ENCODE measurements at regions not wholly inside any gene's neighbourhood (a gene's known extent, or its start where the extent isn't known, plus 50 kb on each side); places are given as distances from the start of the nearest gene placed in this dataset.

GRCh38 chr18:55968550-55968949 lies 380.6 kb upstream of the TCF4 start:
- Mint-ChIP-seq H3K27ac (ENCODE audit: unreplicated experiment) (no peak overlapping the region), H3K36me3 (ENCODE audit: insufficient read depth, unreplicated experiment) (no peaks in the 10 kb centered on the region), H3K4me1 (ENCODE audit: low read depth, unreplicated experiment) (peaks cover 6% of the 10 kb centered on the region), H3K4me3 (ENCODE audit: unreplicated experiment) (no peak overlapping the region), H3K27me3 (ENCODE audit: insufficient read depth, unreplicated experiment) (no peaks in the 10 kb centered on the region), H3K9me3 (ENCODE audit: unreplicated experiment) (no peaks in the 10 kb centered on the region)
- intact Hi-C loops (cut with micrococcal nuclease; ENCODE audit: unreplicated experiment) = no loop called here
- H3K4me1 ChIP-seq = no peaks in the 10 kb centered on the region
- H3K4me3 ChIP-seq (ENCODE audit: low read depth, low read length) = no peak overlapping the region
- H3K36me3 ChIP-seq (ENCODE audit: control insufficient read depth, insufficient read depth, low read length) = no peaks in the 10 kb centered on the region
- H3K9me3 ChIP-seq = no peaks in the 10 kb centered on the region
- BruUV-seq (replicated peaks) = no TSS peak
- TF ChIP-seq CTCF (IDR thresholded peaks at IDR 0.05; ENCODE audit: insufficient read depth in 1 of 2, low read depth in 1 of 2, low read length in 1 of 2, severe bottlenecking in 1 of 2, unreplicated experiment in 1 of 2) = no peak
- no peak for DNase-seq
- ChIA-PET CTCF (no interaction called here), POLR2A (no interaction called here)
- H3K27me3 ChIP-seq (replicated peaks; ENCODE audit: control insufficient read depth, insufficient read depth, low read length) = no peaks in the 10 kb centered on the region

GRCh38 chr18:55967019-55967418 lies 379.0 kb upstream of the TCF4 start:
- BruUV-seq (replicated peaks) = no TSS peak
- intact Hi-C loops (cut with micrococcal nuclease; ENCODE audit: unreplicated experiment) = no loop called here
- no peaks in the 10 kb centered on the region for H3K36me3 Mint-ChIP-seq (ENCODE audit: insufficient read depth, unreplicated experiment)
- ChIA-PET POLR2A (no interaction called here), CTCF (no interaction called here)
- Histone ChIP-seq H3K4me1 (no peaks in the 10 kb centered on the region), H3K9me3 (no peaks in the 10 kb centered on the region), H3K4me3 (ENCODE audit: low read depth, low read length) (no peak overlapping the region), H3K36me3 (ENCODE audit: control insufficient read depth, insufficient read depth, low read length) (no peaks in the 10 kb centered on the region), H3K27me3 (replicated peaks; ENCODE audit: control insufficient read depth, insufficient read depth, low read length) (no peaks in the 10 kb centered on the region)
- no peak overlapping the region for H3K27ac Mint-ChIP-seq (ENCODE audit: unreplicated experiment)
- TF ChIP-seq CTCF (IDR thresholded peaks at IDR 0.05; ENCODE audit: insufficient read depth in 1 of 2, low read depth in 1 of 2, low read length in 1 of 2, severe bottlenecking in 1 of 2, unreplicated experiment in 1 of 2) = no peak
- no peaks in the 10 kb centered on the region for H3K9me3 Mint-ChIP-seq (ENCODE audit: unreplicated experiment)
- H3K27me3 Mint-ChIP-seq (ENCODE audit: insufficient read depth, unreplicated experiment) = no peaks in the 10 kb centered on the region
- DNase-seq = no peak
- H3K4me1 Mint-ChIP-seq (ENCODE audit: low read depth, unreplicated experiment) = peaks cover 6% of the 10 kb centered on the region
- no peak overlapping the region for H3K4me3 Mint-ChIP-seq (ENCODE audit: unreplicated experiment)

- POLR2A ChIA-PET = no interaction called here
- Histone ChIP-seq H3K4me3 (ENCODE audit: low read depth, low read length) (no peak overlapping the region), H3K27me3 (replicated peaks; ENCODE audit: control insufficient read depth, insufficient read depth, low read length) (no peaks in the 10 kb centered on the region), H3K36me3 (ENCODE audit: control insufficient read depth, insufficient read depth, low read length) (no peaks in the 10 kb centered on the region), H3K4me1 (no peaks in the 10 kb centered on the region), H3K9me3 (no peaks in the 10 kb centered on the region)
- Mint-ChIP-seq H3K9me3 (ENCODE audit: unreplicated experiment) (no peaks in the 10 kb centered on the region), H3K36me3 (ENCODE audit: insufficient read depth, unreplicated experiment) (no peaks in the 10 kb centered on the region), H3K4me1 (ENCODE audit: low read depth, unreplicated experiment) (peaks cover 6% of the 10 kb centered on the region), H3K4me3 (ENCODE audit: unreplicated experiment) (no peak overlapping the region), H3K27ac (ENCODE audit: unreplicated experiment) (no peak overlapping the region), H3K27me3 (ENCODE audit: insufficient read depth, unreplicated experiment) (no peaks in the 10 kb centered on the region)
- no TSS peak for BruUV-seq (replicated peaks)
- no peak for DNase-seq
- intact Hi-C loops (cut with micrococcal nuclease; ENCODE audit: unreplicated experiment) = no loop called here
- no peak for TF ChIP-seq CTCF (IDR thresholded peaks at IDR 0.05; ENCODE audit: insufficient read depth in 1 of 2, low read depth in 1 of 2, low read length in 1 of 2, severe bottlenecking in 1 of 2, unreplicated experiment in 1 of 2)
- CTCF ChIA-PET = no interaction called here
Measured at GRCh38 chr18:55964171-55964570, 376.2 kb upstream of the TCF4 start.

Data from Caco-2 (cell line).